Activated CD4-positive, alpha-beta memory T cell treated with anti-CD3 and anti-CD28 coated beads for 36 hours (primary cell): ENCODE measurements at regions not wholly inside any gene's neighbourhood (a gene's known extent, or its start where the extent isn't known, plus 50 kb on each side); places are given as distances from the start of the nearest gene placed in this dataset.
A peak's percentile ranks its signal among the peaks of the same experiment; 100 is the strongest.

ENCODE experiments used
- CTCF ChIA-PET: fragments of 350-600 bp; sonication (Branson Sonifier 250); formaldehyde crosslinking; loops from one replicate; lab custom pipeline; 2021; ENCODE audit warnings: antibody characterized with exemption, inconsistent platforms; lab: Charles Lee
- POLR2A ChIA-PET: fragments of 350-600 bp; sonication (Branson Sonifier 250); formaldehyde crosslinking; loops from one replicate; lab custom pipeline; 2021; ENCODE audit warnings: antibody characterized with exemption; lab: Charles Lee
- DNase-seq: peaks from one replicate; pipeline ENCODE4 v3.0.0-alpha.2; 2020
- H3K27ac Mint-ChIP-seq: one replicate; pipeline ENCODE4 v1.8.0; 2021; ENCODE audit warnings: mixed read lengths
- H3K27me3 Mint-ChIP-seq: one replicate; pipeline ENCODE4 v1.8.0; 2021; ENCODE audit warnings: mixed read lengths
- H3K36me3 Mint-ChIP-seq: one replicate; pipeline ENCODE4 v1.8.0; 2021; ENCODE audit warnings: mixed read lengths
- H3K4me1 Mint-ChIP-seq: one replicate; pipeline ENCODE4 v1.8.0; 2021; ENCODE audit warnings: low read depth, mixed read lengths
- H3K4me3 Mint-ChIP-seq: one replicate; pipeline ENCODE4 v1.8.0; 2021; ENCODE audit warnings: mild to moderate bottlenecking, mixed read lengths
- H3K9me3 Mint-ChIP-seq: one replicate; pipeline ENCODE4 v1.8.0; 2021; ENCODE audit warnings: mixed read lengths
- intact Hi-C: fragments of 100-400 bp; cut with micrococcal nuclease; formaldehyde crosslinking; loops from one replicate; pipeline ENCODE4 v1.15.1; 2023

DNA sequence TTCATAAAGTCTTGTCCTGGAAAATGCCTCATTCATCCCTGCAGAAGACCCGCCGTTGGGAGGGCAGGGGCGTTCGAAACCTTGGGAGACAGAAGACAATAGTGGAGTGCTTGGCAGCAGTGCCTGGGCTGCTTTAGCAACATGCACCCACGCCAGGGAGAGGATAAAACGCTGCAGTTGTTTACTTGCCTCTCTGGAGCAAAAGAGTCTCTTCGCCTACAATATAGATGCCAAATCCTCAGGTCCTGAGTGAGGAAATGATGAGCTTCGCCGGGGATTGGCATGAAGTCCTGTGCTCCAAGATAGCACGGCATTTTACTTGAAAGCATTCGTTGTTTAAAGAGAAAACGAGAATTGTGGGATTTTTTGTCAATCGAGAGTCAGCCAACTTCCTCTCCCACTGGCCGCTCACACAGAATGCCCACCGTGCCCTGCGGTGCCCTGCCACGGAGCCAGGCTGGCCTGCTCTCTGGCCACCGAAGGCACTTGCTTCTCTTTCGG lies 152.5 kb upstream of the POU3F3 start:
- no peak overlapping the region for H3K27ac Mint-ChIP-seq
- ChIA-PET CTCF (no interaction called here), POLR2A (no interaction called here)
- H3K27me3 Mint-ChIP-seq = no peaks in the 10 kb centered on the region
- no peak for DNase-seq
- no peaks in the 10 kb centered on the region for H3K36me3 Mint-ChIP-seq
- no peaks in the 10 kb centered on the region for H3K9me3 Mint-ChIP-seq
- no peaks in the 10 kb centered on the region for H3K4me1 Mint-ChIP-seq
- no peak overlapping the region for H3K4me3 Mint-ChIP-seq
- intact Hi-C loops = no loop called here

DNA sequence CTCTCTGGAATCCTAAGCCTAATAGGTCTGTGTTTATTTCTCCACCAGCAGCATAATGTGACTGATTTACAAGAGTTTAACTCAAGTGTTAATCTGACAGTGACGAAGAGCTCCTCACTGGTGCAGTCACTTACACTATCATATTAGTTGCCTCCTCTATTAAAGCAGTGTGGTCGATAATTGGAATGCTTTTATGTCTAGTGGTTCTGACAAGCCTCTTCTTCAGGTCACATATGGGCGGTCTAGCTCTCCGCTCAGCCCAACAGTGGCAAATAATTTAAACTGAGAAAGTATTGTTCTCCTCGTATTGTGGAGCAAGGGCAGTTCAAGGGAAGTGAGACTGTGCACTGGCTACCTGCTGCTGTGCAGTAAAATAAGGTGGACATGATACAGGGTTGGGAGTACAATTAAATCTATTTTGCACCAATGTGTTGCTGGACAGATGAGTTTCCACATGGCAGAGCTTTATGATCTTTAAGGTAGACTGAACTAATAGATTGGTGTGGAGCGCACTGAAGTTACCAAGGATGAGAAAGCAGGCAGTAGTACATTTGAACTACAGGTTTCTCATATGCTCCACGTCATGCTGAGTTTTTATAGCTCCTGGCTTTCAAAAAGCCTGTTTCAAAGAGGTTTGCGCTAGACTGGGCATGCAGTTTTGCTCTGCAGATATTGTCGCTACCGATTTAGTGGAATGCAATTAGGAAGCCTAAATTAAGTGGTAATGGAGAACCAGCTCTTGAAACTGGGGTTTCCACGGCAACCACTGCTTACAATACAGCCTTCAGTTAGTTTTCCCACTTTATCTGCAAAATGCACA lies 151.7 kb upstream of the POU3F3 start:
- CTCF ChIA-PET = no interaction called here
- H3K27ac Mint-ChIP-seq = no peak overlapping the region
- POLR2A ChIA-PET = no interaction called here
- H3K4me3 Mint-ChIP-seq = no peak overlapping the region
- H3K4me1 Mint-ChIP-seq = no peaks in the 10 kb centered on the region
- H3K36me3 Mint-ChIP-seq = no peaks in the 10 kb centered on the region
- no peaks in the 10 kb centered on the region for H3K9me3 Mint-ChIP-seq
- intact Hi-C loops = no loop called here
- H3K27me3 Mint-ChIP-seq = no peaks in the 10 kb centered on the region
- no peak for DNase-seq

DNA sequence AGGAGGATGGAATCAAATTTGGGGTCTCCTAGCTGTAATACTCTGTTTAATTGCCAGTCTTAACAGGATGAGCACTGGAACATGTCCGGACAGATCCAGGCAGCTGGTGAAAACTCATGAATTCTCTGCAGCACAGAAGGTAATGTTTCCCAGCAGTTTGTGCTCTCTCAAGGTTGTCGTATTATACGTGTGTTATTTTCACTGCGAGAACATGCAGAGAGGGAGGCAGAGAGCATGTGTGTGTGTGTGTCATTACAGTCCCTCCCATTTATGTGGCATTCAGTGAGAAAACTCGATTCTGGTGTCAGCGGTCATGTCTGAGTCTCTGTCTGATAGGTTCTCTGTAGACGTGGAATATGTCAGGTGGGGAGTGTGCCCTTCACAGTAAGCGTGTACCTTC lies 150.2 kb upstream of the POU3F3 start:
- intact Hi-C loops = no loop called here
- ChIA-PET POLR2A (no interaction called here), CTCF (no interaction called here)
- DNase-seq = no peak
- no peaks in the 10 kb centered on the region for H3K4me1 Mint-ChIP-seq
- no peaks in the 10 kb centered on the region for H3K9me3 Mint-ChIP-seq
- H3K27me3 Mint-ChIP-seq = no peaks in the 10 kb centered on the region
- H3K27ac Mint-ChIP-seq = no peak overlapping the region
- no peak overlapping the region for H3K4me3 Mint-ChIP-seq
- H3K36me3 Mint-ChIP-seq = no peaks in the 10 kb centered on the region

DNA sequence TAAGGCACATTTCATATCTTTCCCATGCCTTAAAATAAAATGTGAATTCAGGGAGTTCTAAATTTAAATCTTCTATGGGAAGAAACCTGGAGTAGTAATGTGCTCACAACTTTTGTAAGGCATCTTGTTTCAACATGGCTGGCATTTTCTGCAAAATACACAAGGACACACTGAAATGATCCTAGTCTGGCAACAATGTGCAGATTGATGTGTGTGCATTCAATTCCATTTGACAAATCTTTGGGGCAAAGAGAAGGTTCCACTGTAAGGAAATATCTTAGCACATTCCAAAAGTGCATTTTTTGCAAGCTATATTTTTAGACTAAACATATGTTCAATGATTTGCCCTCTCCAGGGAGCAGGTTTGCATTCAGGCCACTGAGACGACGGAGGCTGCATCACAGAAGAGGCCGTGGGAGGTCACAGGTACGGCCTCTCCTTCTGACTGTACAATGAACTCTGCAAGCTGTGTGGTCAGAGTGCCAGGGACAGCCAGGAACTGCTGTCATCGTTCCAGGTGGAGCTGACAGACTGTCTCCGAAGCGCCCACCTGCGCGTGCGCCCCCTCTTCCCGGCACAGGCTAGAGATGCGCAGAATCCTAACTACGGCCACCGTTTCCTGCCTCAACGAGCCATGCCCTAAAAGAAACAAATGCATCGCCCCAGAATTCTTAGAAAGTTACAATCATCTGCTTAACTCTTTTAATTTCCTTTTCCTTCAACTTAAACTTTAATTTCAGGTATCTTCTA lies 149.2 kb upstream of the POU3F3 start:
- ChIA-PET CTCF (no interaction called here), POLR2A (no interaction called here)
- intact Hi-C loops = no loop called here
- no peak overlapping the region for H3K27ac Mint-ChIP-seq
- no peaks in the 10 kb centered on the region for H3K4me1 Mint-ChIP-seq
- no peaks in the 10 kb centered on the region for H3K9me3 Mint-ChIP-seq
- no peaks in the 10 kb centered on the region for H3K27me3 Mint-ChIP-seq
- H3K4me3 Mint-ChIP-seq = no peak overlapping the region
- H3K36me3 Mint-ChIP-seq = no peaks in the 10 kb centered on the region
- no peak for DNase-seq

DNA sequence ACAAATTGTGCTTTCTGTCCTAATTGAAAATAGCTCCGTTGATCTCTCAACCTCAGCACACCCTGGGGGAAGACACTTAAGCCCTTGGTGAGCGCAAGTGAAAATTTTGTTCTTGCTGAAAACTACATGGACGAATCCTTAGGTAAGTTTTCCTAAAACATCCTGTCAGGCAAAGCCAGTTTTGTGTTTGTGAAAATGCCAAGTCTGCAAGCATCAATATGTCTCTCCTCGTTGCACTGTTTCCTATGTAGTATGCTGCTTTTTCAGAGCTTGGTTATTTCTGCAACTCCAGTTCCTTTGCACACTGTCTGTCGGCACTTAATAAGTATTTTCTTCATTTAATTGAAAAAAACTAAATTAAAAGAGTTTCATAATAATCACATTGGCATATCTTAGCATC lies 146.9 kb upstream of the POU3F3 start:
- Mint-ChIP-seq H3K27me3 (no peaks in the 10 kb centered on the region), H3K4me3 (no peak overlapping the region), H3K36me3 (no peaks in the 10 kb centered on the region), H3K4me1 (no peaks in the 10 kb centered on the region), H3K27ac (no peak overlapping the region), H3K9me3 (no peaks in the 10 kb centered on the region)
- POLR2A ChIA-PET = no interaction called here
- no peak for DNase-seq
- CTCF ChIA-PET = no interaction called here
- intact Hi-C loops = no loop called here

DNA sequence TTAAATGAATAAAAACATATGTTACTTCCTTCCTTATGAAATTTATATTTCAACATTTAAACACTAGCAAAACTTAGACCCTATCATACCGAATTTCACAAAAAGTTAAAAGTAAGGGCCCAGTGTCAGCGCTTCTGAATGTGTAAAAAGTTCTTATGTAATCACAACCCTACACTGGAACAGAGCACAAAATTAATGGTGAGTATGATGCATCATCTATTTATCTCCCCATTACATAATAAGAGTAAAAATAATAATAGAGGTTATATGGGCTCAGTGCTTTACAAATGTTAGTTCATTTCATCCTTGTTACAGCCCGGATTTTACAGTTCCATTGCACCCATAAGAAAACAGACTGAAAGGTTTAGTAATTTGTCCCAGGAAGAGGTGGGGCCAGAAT lies 144.9 kb upstream of the POU3F3 start:
- no peaks in the 10 kb centered on the region for H3K27me3 Mint-ChIP-seq
- H3K9me3 Mint-ChIP-seq = no peaks in the 10 kb centered on the region
- POLR2A ChIA-PET = interaction anchor here (0.6 kb wide), 1 partner anchor 138 kb away, joined by 3 read pairs; no protein-coding TSS in a partner anchor
- no peak overlapping the region for H3K27ac Mint-ChIP-seq
- no peaks in the 10 kb centered on the region for H3K36me3 Mint-ChIP-seq
- DNase-seq = no peak
- CTCF ChIA-PET = no interaction called here
- H3K4me3 Mint-ChIP-seq = no peak overlapping the region
- H3K4me1 Mint-ChIP-seq = no peaks in the 10 kb centered on the region
- intact Hi-C loops = no loop called here

DNA sequence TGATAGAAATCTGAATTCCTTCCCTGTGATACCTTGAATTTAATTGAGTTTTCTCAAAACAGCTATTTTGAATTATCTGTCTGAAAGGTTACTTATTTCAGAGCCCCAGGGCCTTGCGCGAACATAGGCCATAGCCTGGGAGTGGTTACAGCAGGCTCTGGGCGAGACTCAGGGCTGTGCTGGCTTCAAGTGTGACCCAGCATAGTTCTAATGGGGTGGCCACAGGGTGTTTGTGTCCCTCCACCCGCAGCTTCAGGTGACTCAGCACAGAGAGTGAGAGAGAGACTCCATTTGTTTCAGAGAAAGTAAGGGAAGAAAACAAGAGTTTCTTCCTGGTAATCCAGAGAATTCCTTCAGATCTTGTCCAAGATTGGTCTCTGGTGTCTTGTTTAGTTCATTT lies 137.9 kb upstream of the POU3F3 start:
- Mint-ChIP-seq H3K4me1 (no peaks in the 10 kb centered on the region), H3K36me3 (no peaks in the 10 kb centered on the region), H3K4me3 (no peak overlapping the region), H3K27me3 (no peaks in the 10 kb centered on the region), H3K27ac (no peak overlapping the region), H3K9me3 (no peaks in the 10 kb centered on the region)
- CTCF ChIA-PET = no interaction called here
- POLR2A ChIA-PET = no interaction called here
- intact Hi-C loops = no loop called here
- no peak for DNase-seq

DNA sequence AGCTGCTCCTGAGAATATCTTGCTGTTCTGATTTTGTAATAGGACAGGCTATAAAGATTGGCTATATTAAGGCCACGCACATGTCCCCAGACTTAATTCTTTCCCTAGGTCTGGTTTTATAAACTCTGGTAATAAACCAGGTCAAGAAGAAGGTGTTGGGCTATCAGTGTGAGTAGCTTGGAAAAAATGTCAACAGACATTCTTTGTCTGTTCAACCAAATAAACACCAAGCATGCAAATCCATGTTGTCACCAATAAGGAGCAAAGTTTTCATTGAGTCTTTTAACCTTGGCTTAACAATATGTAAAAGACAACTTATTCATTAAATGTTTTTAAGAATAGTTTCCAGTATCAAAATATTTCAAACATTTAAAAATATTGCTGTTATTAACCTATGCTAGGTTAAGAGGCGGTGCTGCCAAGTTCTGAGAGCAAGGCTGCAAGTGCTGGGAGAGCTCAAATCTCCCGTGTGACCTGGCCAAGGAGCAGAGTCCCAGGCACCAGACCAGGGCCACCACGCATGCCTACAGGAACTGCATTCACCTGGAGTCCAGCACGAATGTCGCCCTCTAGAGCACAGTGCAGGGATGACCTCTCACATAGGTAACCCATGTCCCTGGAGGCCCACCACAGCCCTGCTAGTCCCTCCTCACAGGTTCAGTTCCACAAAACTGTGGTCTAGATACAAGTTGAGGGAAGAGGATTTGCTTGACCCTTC lies 120.5 kb upstream of the POU3F3 start:
- Mint-ChIP-seq H3K27ac (no peak overlapping the region), H3K9me3 (peaks cover 6% of the 10 kb centered on the region), H3K27me3 (peaks cover 4% of the 10 kb centered on the region), H3K4me3 (no peak overlapping the region), H3K4me1 (no peaks in the 10 kb centered on the region), H3K36me3 (no peaks in the 10 kb centered on the region)
- intact Hi-C loops = no loop called here
- DNase-seq = peak; percentile 31
- POLR2A ChIA-PET = no interaction called here
- CTCF ChIA-PET = interaction anchor here (1.3 kb wide), 1 partner anchor 28 kb away, joined by 5 read pairs; no protein-coding TSS in a partner anchor

DNA sequence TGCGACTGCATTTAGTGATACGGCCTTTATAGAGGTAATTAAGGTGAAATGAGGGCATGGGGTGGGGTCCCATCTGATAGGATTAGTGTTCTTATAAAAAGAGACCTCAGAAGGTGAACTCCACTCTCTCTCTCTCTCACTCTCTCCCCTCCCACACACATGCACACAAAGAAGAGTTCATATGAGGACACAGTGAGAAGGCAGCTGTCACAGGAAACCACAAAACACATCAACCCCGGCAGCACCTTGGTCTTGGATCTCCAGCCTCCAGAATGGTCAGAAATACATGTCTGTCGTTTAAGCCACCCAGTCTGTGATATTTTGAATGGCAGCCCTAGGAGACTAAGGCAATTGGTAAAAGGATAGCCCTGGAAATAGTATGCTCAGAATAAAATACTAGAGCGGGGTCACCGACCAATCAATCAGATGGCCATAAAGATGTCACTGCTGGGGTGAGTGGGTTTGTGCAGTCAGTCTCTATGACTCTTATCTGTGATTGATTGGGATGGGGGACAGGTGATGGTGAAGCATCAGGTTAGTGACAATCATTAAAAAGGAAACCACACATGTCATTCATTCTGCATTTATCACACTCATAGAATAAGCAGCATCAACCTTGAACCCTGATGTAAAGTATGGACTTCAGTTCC lies 118.9 kb upstream of the POU3F3 start:
- ChIA-PET POLR2A (no interaction called here), CTCF (no interaction called here)
- peaks cover 4% of the 10 kb centered on the region for H3K27me3 Mint-ChIP-seq
- no peak overlapping the region for H3K4me3 Mint-ChIP-seq
- H3K36me3 Mint-ChIP-seq = no peaks in the 10 kb centered on the region
- no peak for DNase-seq
- H3K4me1 Mint-ChIP-seq = no peaks in the 10 kb centered on the region
- peaks cover 6% of the 10 kb centered on the region for H3K9me3 Mint-ChIP-seq
- H3K27ac Mint-ChIP-seq = no peak overlapping the region
- intact Hi-C loops = no loop called here

DNA sequence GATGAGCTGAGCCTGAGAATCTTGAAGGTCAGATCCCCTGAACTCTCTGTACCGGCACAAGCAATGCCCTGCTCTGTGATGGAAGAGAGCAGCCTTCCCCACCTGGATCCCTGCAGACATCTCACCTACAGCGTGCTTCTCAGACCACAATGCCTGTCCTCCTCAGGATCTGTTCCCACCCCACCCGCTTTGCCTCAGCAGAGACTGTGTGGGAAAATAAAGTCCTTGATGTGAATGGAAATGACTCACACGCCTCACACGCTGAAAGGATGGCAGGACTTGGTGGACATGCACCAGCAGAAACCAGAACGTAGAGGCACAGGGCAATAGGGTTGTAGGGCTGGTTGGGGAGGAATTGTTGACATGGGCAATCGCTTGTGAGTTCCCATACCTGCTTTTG lies 117.9 kb upstream of the POU3F3 start:
- ChIA-PET CTCF (no interaction called here), POLR2A (no interaction called here)
- Mint-ChIP-seq H3K4me3 (no peak overlapping the region), H3K27me3 (peaks cover 4% of the 10 kb centered on the region), H3K9me3 (peaks cover 3% of the 10 kb centered on the region), H3K27ac (no peak overlapping the region), H3K36me3 (no peaks in the 10 kb centered on the region), H3K4me1 (no peaks in the 10 kb centered on the region)
- intact Hi-C loops = no loop called here
- DNase-seq = no peak

DNA sequence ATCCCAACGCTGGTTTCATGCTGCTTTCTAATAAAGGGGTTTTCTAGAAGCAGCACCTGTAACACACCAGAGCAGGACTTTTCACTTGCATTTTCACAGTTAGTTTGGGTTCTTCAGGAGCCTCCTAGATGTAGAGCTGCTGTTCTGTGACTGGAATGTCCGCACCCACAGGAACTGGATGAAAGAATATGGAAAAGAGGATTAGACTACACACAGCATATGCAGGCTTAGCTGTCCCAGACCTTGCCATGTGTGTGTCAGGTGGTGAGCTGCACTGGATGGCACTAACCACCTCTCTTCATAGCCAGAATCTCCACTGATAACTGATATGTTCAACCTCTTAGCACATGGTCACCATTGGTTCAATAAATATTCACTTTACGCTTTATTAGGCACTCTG lies 112.1 kb upstream of the POU3F3 start:
- POLR2A ChIA-PET = no interaction called here
- H3K27me3 Mint-ChIP-seq = peaks cover 2% of the 10 kb centered on the region
- no peak overlapping the region for H3K27ac Mint-ChIP-seq
- no peak overlapping the region for H3K4me3 Mint-ChIP-seq
- DNase-seq = no peak
- no peaks in the 10 kb centered on the region for H3K4me1 Mint-ChIP-seq
- CTCF ChIA-PET = no interaction called here
- H3K36me3 Mint-ChIP-seq = no peaks in the 10 kb centered on the region
- H3K9me3 Mint-ChIP-seq = no peaks in the 10 kb centered on the region
- intact Hi-C loops = no loop called here

DNA sequence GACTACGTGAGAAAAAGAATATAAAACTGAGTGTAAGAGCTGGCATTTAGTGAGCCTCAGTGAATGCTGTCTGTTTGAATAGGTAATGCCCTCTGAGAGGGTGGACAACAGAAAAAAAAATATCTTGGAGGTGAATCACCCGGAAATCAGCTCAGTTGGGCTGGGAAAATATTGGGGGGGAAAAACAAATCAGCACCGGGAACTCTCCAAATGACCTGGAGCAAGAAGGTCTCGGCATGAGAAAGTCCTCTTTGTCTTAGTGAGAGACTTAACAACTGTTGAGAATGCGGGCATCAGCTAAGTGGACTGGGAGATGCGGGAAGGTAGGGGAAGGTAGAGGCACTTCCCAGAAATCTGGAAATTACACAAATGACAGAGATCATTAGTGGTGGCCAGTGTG lies 109.4 kb upstream of the POU3F3 start:
- no peaks in the 10 kb centered on the region for H3K36me3 Mint-ChIP-seq
- no peaks in the 10 kb centered on the region for H3K9me3 Mint-ChIP-seq
- CTCF ChIA-PET = no interaction called here
- intact Hi-C loops = no loop called here
- peaks cover 2% of the 10 kb centered on the region for H3K27me3 Mint-ChIP-seq
- no peak overlapping the region for H3K27ac Mint-ChIP-seq
- POLR2A ChIA-PET = no interaction called here
- H3K4me3 Mint-ChIP-seq = no peak overlapping the region
- no peaks in the 10 kb centered on the region for H3K4me1 Mint-ChIP-seq
- DNase-seq = no peak
